ENCODE measurements at regions not wholly inside any gene's neighbourhood (a gene's known extent, or its start where the extent isn't known, plus 50 kb on each side); places are given as distances from the start of the nearest gene placed in this dataset.

DNA sequence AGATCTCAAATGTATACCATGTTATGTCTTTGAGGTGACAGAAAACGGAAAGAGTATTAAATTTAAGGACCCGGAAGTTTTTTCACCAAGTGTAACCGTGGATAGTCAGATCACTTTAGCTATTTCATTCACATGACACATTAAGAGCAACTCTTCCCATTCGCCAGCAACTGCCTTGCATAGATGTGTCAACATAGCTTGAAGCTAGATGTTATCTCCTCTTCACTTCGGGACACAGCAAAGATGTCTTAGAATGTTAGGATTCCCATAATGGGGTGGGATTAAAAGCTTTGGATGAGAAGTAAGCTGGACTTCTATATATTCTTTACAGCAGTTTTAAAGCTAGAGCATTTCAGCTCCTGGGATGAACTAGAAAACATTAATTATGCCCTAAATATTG is 1135.9 kb upstream of the PCDH20 start:
- ChIA-PET POLR2A (interaction anchor here (1.0 kb wide), 1 partner anchor 121 kb away, joined by 3 read pairs; no protein-coding TSS in a partner anchor), CTCF (interaction anchor here (0.6 to 1.3 kb wide), 2 partner anchors 12 to 53 kb away, joined by 3 read pairs; no protein-coding TSS in a partner anchor)
- TF ChIP-seq LEF1 (IDR thresholded peaks at IDR 0.05; ENCODE audit: borderline replicate concordance) (no peak), CTBP1 (IDR thresholded peaks at IDR 0.05; ENCODE audit: borderline replicate concordance) (no peak), ELF4 (IDR thresholded peaks at IDR 0.05) (no peak), HDGF (IDR thresholded peaks at IDR 0.05; ENCODE audit: borderline replicate concordance) (no peak), PKNOX1 (IDR thresholded peaks at IDR 0.05) (no peak), ARNT (IDR thresholded peaks at IDR 0.05) (no peak), NFRKB (IDR thresholded peaks at IDR 0.05) (no peak), BHLHE40 (IDR thresholded peaks at IDR 0.05; ENCODE audit: borderline replicate concordance) (no peak), SUZ12 (IDR thresholded peaks at IDR 0.05) (no peak), FOXK2 (IDR thresholded peaks at IDR 0.05) (no peak), ZNF384 (IDR thresholded peaks at IDR 0.05) (no peak), L3MBTL2 (conservative IDR thresholded peaks at IDR 0.05) (no peak), SP1 (IDR thresholded peaks at IDR 0.05) (no peak), FOXM1 (IDR thresholded peaks at IDR 0.05; ENCODE audit: borderline replicate concordance) (no peak), FOXA1 (IDR thresholded peaks at IDR 0.05) (no peak), TARDBP (IDR thresholded peaks at IDR 0.05) (no peak)
- DNase-seq (ENCODE audit: extremely low spot score) = no peak

DNA sequence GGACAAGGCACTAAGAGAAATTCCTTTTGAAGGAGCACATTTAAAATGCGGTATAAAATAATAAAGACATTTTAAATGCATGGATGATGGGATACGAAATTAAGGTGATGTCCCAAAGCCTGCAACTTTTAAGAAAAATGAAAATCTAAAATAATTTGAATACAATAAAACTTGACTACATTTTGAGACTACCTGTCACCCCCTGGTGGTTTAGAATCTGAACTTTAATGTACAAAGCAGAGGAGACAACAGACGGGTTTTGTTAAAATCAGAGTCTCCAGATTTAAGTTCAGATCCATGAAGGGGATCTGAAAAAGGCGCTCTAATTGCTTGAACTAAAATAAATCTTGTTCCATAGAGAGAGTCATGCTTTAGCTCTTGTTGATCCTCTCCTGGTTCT is 1129.3 kb upstream of the PCDH20 start:
- CTCF ChIA-PET = no interaction called here
- no peak for TF ChIP-seq FOXK2 (IDR thresholded peaks at IDR 0.05)
- TF ChIP-seq HDGF (IDR thresholded peaks at IDR 0.05; ENCODE audit: borderline replicate concordance) = no peak
- no peak for TF ChIP-seq ARNT (IDR thresholded peaks at IDR 0.05)
- TF ChIP-seq SUZ12 (IDR thresholded peaks at IDR 0.05) = no peak
- TF ChIP-seq BHLHE40 (IDR thresholded peaks at IDR 0.05; ENCODE audit: borderline replicate concordance) = no peak
- TF ChIP-seq ELF4 (IDR thresholded peaks at IDR 0.05) = no peak
- no peak for TF ChIP-seq L3MBTL2 (conservative IDR thresholded peaks at IDR 0.05)
- no peak for TF ChIP-seq CTBP1 (IDR thresholded peaks at IDR 0.05; ENCODE audit: borderline replicate concordance)
- TF ChIP-seq FOXM1 (IDR thresholded peaks at IDR 0.05; ENCODE audit: borderline replicate concordance) = no peak
- no peak for TF ChIP-seq TARDBP (IDR thresholded peaks at IDR 0.05)
- TF ChIP-seq ZNF384 (IDR thresholded peaks at IDR 0.05) = no peak
- TF ChIP-seq NFRKB (IDR thresholded peaks at IDR 0.05) = no peak
- no peak for TF ChIP-seq SP1 (IDR thresholded peaks at IDR 0.05)
- no peak for TF ChIP-seq FOXA1 (IDR thresholded peaks at IDR 0.05)
- TF ChIP-seq PKNOX1 (IDR thresholded peaks at IDR 0.05) = no peak
- no peak for TF ChIP-seq LEF1 (IDR thresholded peaks at IDR 0.05; ENCODE audit: borderline replicate concordance)
- no peak for DNase-seq (ENCODE audit: extremely low spot score)
- POLR2A ChIA-PET = no interaction called here

- ChIA-PET CTCF (no interaction called here), POLR2A (no interaction called here)
- TF ChIP-seq ELF4 (IDR thresholded peaks at IDR 0.05) = no peak
- TF ChIP-seq FOXM1 (IDR thresholded peaks at IDR 0.05; ENCODE audit: borderline replicate concordance) = no peak
- no peak for TF ChIP-seq LEF1 (IDR thresholded peaks at IDR 0.05; ENCODE audit: borderline replicate concordance)
- 0 out of 2 replicates have a peak, but pooled peaks have one; percentile 13 for TF ChIP-seq FOXK2 (IDR thresholded peaks at IDR 0.05)
- no peak for DNase-seq (ENCODE audit: extremely low spot score)
Observed at GRCh38 chr13:62537593-62537992, 1121.9 kb upstream of the PCDH20 start.

GRCh38 chr13:62525652-62526051 is 1110.0 kb upstream of the PCDH20 start:
- ChIA-PET CTCF (interaction anchor here (0.6 to 2.4 kb wide), 2 partner anchors 13 to 14 kb away, joined by 3 to 11 read pairs; no protein-coding TSS in a partner anchor), POLR2A (no interaction called here)
- no peak for DNase-seq (ENCODE audit: extremely low spot score)
- TF ChIP-seq SP1 (IDR thresholded peaks at IDR 0.05) = no peak
- TF ChIP-seq NFRKB (IDR thresholded peaks at IDR 0.05) = no peak
- TF ChIP-seq LEF1 (IDR thresholded peaks at IDR 0.05; ENCODE audit: borderline replicate concordance) = no peak
- TF ChIP-seq CTBP1 (IDR thresholded peaks at IDR 0.05; ENCODE audit: borderline replicate concordance) = no peak

DNA sequence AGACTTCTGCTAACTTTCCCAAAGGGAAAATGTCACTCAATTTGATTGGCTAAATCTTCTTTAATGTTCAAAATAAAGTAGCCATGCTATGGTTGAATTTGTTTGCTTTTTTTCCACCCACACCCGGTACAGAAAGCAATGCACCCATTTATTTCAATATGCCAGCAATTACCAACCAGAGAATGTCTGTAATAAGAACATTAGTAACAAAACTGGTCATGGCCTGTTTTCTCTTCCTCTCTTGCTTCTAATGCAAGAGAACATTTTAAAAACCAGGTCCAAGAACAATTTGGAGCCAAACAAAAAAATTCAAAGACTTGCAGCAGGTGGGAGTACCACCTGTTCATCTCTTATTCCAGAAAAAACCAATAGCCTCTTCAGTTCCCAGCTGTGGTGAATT is 1108.8 kb upstream of the PCDH20 start:
- ChIA-PET CTCF (interaction anchor here (2.4 kb wide), 1 partner anchor 12 kb away, joined by 11 read pairs; no protein-coding TSS in a partner anchor), POLR2A (no interaction called here)
- no peak for DNase-seq (ENCODE audit: extremely low spot score)
- no peak for TF ChIP-seq FOXA1 (IDR thresholded peaks at IDR 0.05)
- TF ChIP-seq FOXK2 (IDR thresholded peaks at IDR 0.05) = no peak
- TF ChIP-seq SP1 (IDR thresholded peaks at IDR 0.05) = no peak
- TF ChIP-seq CTBP1 (IDR thresholded peaks at IDR 0.05; ENCODE audit: borderline replicate concordance) = no peak
- no peak for TF ChIP-seq ARNT (IDR thresholded peaks at IDR 0.05)
- no peak for TF ChIP-seq SUZ12 (IDR thresholded peaks at IDR 0.05)
- no peak for TF ChIP-seq HDGF (IDR thresholded peaks at IDR 0.05; ENCODE audit: borderline replicate concordance)
- no peak for TF ChIP-seq FOXM1 (IDR thresholded peaks at IDR 0.05; ENCODE audit: borderline replicate concordance)

DNA sequence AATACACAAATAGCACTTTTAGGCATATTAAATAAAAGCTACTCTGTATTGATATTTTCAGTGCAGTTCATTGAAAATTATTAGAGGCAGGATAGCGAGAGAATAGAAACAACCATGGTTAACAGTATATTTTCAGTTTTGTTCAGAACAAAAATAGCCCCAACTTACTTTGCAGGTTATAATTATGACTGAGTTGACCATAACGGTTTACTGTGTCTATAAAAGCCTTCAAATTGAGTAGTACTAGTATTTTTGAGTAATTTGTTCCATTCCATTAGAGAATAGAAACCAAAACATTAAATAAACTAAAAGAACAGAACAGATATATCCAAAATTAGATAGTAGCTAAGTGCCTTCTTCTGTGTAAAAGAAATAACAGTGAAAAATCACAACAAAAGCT is 1108.4 kb upstream of the PCDH20 start:
- POLR2A ChIA-PET = no interaction called here
- TF ChIP-seq L3MBTL2 (conservative IDR thresholded peaks at IDR 0.05) = 0 out of 2 replicates have a peak, but pooled peaks have one; percentile 9
- TF ChIP-seq FOXA1 (IDR thresholded peaks at IDR 0.05) = no peak
- 0 out of 2 replicates have a peak, but pooled peaks have one; percentile 8 for TF ChIP-seq FOXK2 (IDR thresholded peaks at IDR 0.05)
- CTCF ChIA-PET = interaction anchor here (2.4 kb wide), 1 partner anchor 11 kb away, joined by 11 read pairs; no protein-coding TSS in a partner anchor
- DNase-seq (ENCODE audit: extremely low spot score) = no peak

Data from HEK293T (cell line).